Ovary (tissue), 1 donor: ENCODE measurements at regions not wholly inside any gene's neighbourhood (a gene's known extent, or its start where the extent isn't known, plus 50 kb on each side); places are given as distances from the start of the nearest gene placed in this dataset.

Experiments
- EP300 ChIP-seq: sonication (generic); formaldehyde crosslinking; IDR thresholded peaks from one replicate; pipeline ENCODE4 v1.6.1; 2017; ENCODE audit warnings: antibody characterized with exemption
- POLR2A ChIP-seq: fragments of 450-650 bp; IDR thresholded peaks from one replicate; pipeline ENCODE4 v1.6.1; 2017; ENCODE audit warnings: antibody characterized with exemption, mild to moderate bottlenecking, moderate library complexity

- TF ChIP-seq EP300 (no peak), POLR2A (no peak)
These were observed 194.8 kb downstream of the NDUFA10 start for GRCh38 chr2:239830121-239831000.
